SH-SY5Y (cell line): ENCODE measurements at regions not wholly inside any gene's neighbourhood (a gene's known extent, or its start where the extent isn't known, plus 50 kb on each side); places are given as distances from the start of the nearest gene placed in this dataset.
A peak's percentile ranks its signal among the peaks of the same experiment; 100 is the strongest.

Experiments
- GATA2 ChIP-seq: IDR thresholded peaks from 2 replicates; pipeline ENCODE4 v1.6.1; 2011; ENCODE audit warnings: mild to moderate bottlenecking, low read depth, low read length
- GATA3 ChIP-seq: IDR thresholded peaks from 2 replicates; pipeline ENCODE4 v1.6.1; 2011; ENCODE audit warnings: low read depth, mild to moderate bottlenecking, low read length, moderate library complexity

- TF ChIP-seq GATA3 = no peak
- no peak for TF ChIP-seq GATA2
Measured at GRCh38 chr12:67370979-67371378, 101.8 kb downstream of the CAND1 start.

GRCh38 chr12:67377021-67377420, 107.9 kb downstream of the CAND1 start:
- TF ChIP-seq GATA2 (no peak), GATA3 (no peak)

GRCh38 chr12:67377541-67377940, 108.4 kb downstream of the CAND1 start:
- no peak for TF ChIP-seq GATA3
- no peak for TF ChIP-seq GATA2

GRCh38 chr12:67382241-67382871, 113.2 kb downstream of the CAND1 start:
- no peak for TF ChIP-seq GATA3
- TF ChIP-seq GATA2 = no peak

- TF ChIP-seq GATA3 (peak; percentile 52; the same call in 1 of the 2 replicates), GATA2 (no peak)
Measured at GRCh38 chr12:67386869-67387565, 117.9 kb downstream of the CAND1 start.

- TF ChIP-seq GATA3 = no peak
Measured at GRCh38 chr12:67388331-67389138, 119.4 kb downstream of the CAND1 start.

- TF ChIP-seq GATA3 (no peak), GATA2 (no peak)
Measured at GRCh38 chr12:67390273-67390672, 121.1 kb downstream of the CAND1 start.

GRCh38 chr12:67391034-67391433, 121.9 kb downstream of the CAND1 start:
- TF ChIP-seq GATA3 (no peak), GATA2 (no peak)

GRCh38 chr12:67391656-67392055, 122.5 kb downstream of the CAND1 start:
- TF ChIP-seq GATA3 (no peak), GATA2 (no peak)

GRCh38 chr12:67394550-67394949, 125.4 kb downstream of the CAND1 start:
- TF ChIP-seq GATA2 (no peak), GATA3 (no peak)

- no peak for TF ChIP-seq GATA2
- TF ChIP-seq GATA3 = no peak
Measured at GRCh38 chr12:67400742-67401141, 131.6 kb downstream of the CAND1 start.

GRCh38 chr12:67410246-67410645, 141.1 kb downstream of the CAND1 start:
- TF ChIP-seq GATA2 (no peak), GATA3 (no peak)

GRCh38 chr12:67410667-67411067, 141.5 kb downstream of the CAND1 start:
- TF ChIP-seq GATA2 = no peak
- no peak for TF ChIP-seq GATA3

GRCh38 chr12:67411562-67411961, 142.4 kb downstream of the CAND1 start:
- no peak for TF ChIP-seq GATA3
- no peak for TF ChIP-seq GATA2

- TF ChIP-seq GATA3 (no peak), GATA2 (no peak)
Measured at GRCh38 chr12:67413577-67413976, 144.4 kb downstream of the CAND1 start.
